ENCODE measurements at regions not wholly inside any gene's neighbourhood (a gene's known extent, or its start where the extent isn't known, plus 50 kb on each side); places are given as distances from the start of the nearest gene placed in this dataset.

GRCh38 chr2:198479065-198479464 is 674.7 kb downstream of the PLCL1 start:
- Histone ChIP-seq H3K27me3 (ENCODE audit: control insufficient read depth in 4 of 4, insufficient read depth in 4 of 4, low read length in 3 of 4) (no peaks in the 10 kb centered on the region), H3K27ac (ENCODE audit: low read depth in 1 of 2, low read length in 2 of 2) (no peak overlapping the region), H3K4me1 (ENCODE audit: control insufficient read depth in 4 of 4, insufficient read depth in 4 of 4, low read length in 3 of 4) (no peaks in the 10 kb centered on the region), H3K4me3 (ENCODE audit: low read depth in 1 of 3, low read length in 3 of 3) (no peak overlapping the region), H3K9me3 (ENCODE audit: control insufficient read depth in 4 of 4, low read length in 3 of 4) (no peaks in the 10 kb centered on the region), H3K9ac (ENCODE audit: low read depth in 1 of 2, low read length in 2 of 2) (no peak overlapping the region), H3K36me3 (ENCODE audit: control insufficient read depth in 4 of 4, insufficient read depth in 3 of 4, low read depth in 1 of 4, low read length in 3 of 4) (no peaks in the 10 kb centered on the region)
- 59% methylated on average over 2 of the region's 2 CpGs for WGBS
- no peak for DNase-seq (ENCODE audit: low spot score)
- no peak for TF ChIP-seq TAF1 (conservative IDR thresholded peaks at IDR 0.05)
- no peak for TF ChIP-seq CTCF (IDR thresholded peaks at IDR 0.05; ENCODE audit: low read depth, low read length, missing input control)
- TF ChIP-seq JUND (IDR thresholded peaks at IDR 0.05), result no peak
- no peak for TF ChIP-seq FOXA2 (IDR thresholded peaks at IDR 0.05)
- TF ChIP-seq SP1 (IDR thresholded peaks at IDR 0.05), result no peak
- no peak for TF ChIP-seq EGR1 (IDR thresholded peaks at IDR 0.05; ENCODE audit: low read depth in 2 of 2)
- no peak for TF ChIP-seq NR2F2 (IDR thresholded peaks at IDR 0.05)
- no peak for TF ChIP-seq HNF4G (IDR thresholded peaks at IDR 0.05)
- TF ChIP-seq YY1 (IDR thresholded peaks at IDR 0.05), result no peak
- no peak for TF ChIP-seq GABPA (IDR thresholded peaks at IDR 0.05 in 1 of 2, conservative IDR thresholded peaks at IDR 0.05 in 1 of 2)
- TF ChIP-seq REST (IDR thresholded peaks at IDR 0.05), result no peak
- TF ChIP-seq RAD21 (IDR thresholded peaks at IDR 0.05), result no peak
- TF ChIP-seq ZBTB33 (IDR thresholded peaks at IDR 0.05), result no peak
- TF ChIP-seq MAX (IDR thresholded peaks at IDR 0.05), result no peak
- no peak for TF ChIP-seq ATF3 (IDR thresholded peaks at IDR 0.05)

- no peak overlapping the region for H3K9ac ChIP-seq (ENCODE audit: low read depth in 1 of 2, low read length in 2 of 2)
- H3K4me1 ChIP-seq (ENCODE audit: control insufficient read depth in 4 of 4, insufficient read depth in 4 of 4, low read length in 3 of 4), result no peaks in the 10 kb centered on the region
- no peak overlapping the region for H3K27ac ChIP-seq (ENCODE audit: low read depth in 1 of 2, low read length in 2 of 2)
- no peak for TF ChIP-seq NR2F2 (IDR thresholded peaks at IDR 0.05)
- TF ChIP-seq HNF4A (conservative IDR thresholded peaks at IDR 0.05), result no peak
- TF ChIP-seq ZBTB33 (IDR thresholded peaks at IDR 0.05), result no peak
- no peak for TF ChIP-seq HNF4G (IDR thresholded peaks at IDR 0.05)
- no peaks in the 10 kb centered on the region for H3K36me3 ChIP-seq (ENCODE audit: control insufficient read depth in 4 of 4, insufficient read depth in 3 of 4, low read depth in 1 of 4, low read length in 3 of 4)
- no peak overlapping the region for H3K4me3 ChIP-seq (ENCODE audit: low read depth in 1 of 3, low read length in 3 of 3)
- 66% methylated on average over 1 of the region's 1 CpG for WGBS
- H3K9me3 ChIP-seq (ENCODE audit: control insufficient read depth in 4 of 4, low read length in 3 of 4), result no peaks in the 10 kb centered on the region
- DNase-seq (ENCODE audit: low spot score), result no peak
- H3K27me3 ChIP-seq (ENCODE audit: control insufficient read depth in 4 of 4, insufficient read depth in 4 of 4, low read length in 3 of 4), result no peaks in the 10 kb centered on the region
These were observed 674.0 kb downstream of the PLCL1 start for GRCh38 chr2:198478361-198478760.

All from liver (tissue), 8 donors.